AG09319 (cell line): ENCODE measurements at regions not wholly inside any gene's neighbourhood (a gene's known extent, or its start where the extent isn't known, plus 50 kb on each side); places are given as distances from the start of the nearest gene placed in this dataset.

ENCODE experiments used
- DNase-seq: peaks from one replicate; pipeline ENCODE4 v3.0.0-alpha.2; 2010; ENCODE audit warnings: low read depth; ENCODE audit errors: extremely low read depth
- TF ChIP-seq, protein P1 (sequence below): IDR thresholded peaks from 2 replicates; pipeline ENCODE4 v1.5.1; 2011; ENCODE audit warnings: low read depth, mild to moderate bottlenecking, inconsistent platforms, low read length, moderate library complexity

DNA sequence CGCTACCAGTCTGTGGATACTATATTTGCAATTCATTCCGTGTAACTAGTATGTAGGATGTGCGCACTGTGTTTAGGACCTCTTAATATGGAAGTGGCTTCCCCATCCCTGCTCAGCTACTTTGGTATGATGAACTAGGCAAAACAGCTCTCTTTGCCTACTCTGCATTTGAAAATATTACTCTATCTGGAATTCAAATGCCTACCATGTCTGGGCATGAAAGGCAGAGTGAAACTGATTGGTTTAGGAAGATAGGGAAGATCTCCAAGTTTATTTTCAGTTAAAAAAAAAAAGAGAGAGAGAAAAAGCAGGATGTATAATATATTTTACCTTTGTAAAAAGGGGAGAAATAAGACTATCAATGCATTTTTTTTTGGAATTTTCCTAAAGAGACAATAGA, 74.1 kb upstream of the ELL2 start:
- TF ChIP-seq, protein P1, sequence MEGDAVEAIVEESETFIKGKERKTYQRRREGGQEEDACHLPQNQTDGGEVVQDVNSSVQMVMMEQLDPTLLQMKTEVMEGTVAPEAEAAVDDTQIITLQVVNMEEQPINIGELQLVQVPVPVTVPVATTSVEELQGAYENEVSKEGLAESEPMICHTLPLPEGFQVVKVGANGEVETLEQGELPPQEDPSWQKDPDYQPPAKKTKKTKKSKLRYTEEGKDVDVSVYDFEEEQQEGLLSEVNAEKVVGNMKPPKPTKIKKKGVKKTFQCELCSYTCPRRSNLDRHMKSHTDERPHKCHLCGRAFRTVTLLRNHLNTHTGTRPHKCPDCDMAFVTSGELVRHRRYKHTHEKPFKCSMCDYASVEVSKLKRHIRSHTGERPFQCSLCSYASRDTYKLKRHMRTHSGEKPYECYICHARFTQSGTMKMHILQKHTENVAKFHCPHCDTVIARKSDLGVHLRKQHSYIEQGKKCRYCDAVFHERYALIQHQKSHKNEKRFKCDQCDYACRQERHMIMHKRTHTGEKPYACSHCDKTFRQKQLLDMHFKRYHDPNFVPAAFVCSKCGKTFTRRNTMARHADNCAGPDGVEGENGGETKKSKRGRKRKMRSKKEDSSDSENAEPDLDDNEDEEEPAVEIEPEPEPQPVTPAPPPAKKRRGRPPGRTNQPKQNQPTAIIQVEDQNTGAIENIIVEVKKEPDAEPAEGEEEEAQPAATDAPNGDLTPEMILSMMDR: no peak
- DNase-seq: no peak

DNA sequence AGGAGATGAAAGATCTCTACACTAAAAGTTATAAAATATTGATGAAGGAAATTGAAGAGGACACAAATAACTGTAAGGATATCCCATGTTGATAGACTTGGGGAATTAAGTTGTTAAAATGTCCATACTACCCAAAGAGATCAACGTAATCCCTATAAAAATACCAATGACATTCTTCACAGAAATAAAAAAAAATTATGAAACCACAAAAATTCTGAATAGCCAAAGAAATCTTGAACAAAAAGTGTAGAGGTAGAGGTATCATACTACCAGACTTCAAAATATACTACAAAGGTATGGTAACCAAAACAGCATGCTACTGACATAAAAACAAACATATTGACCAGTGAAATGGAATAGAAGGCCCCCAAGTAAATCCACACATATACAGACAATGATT, 71.5 kb upstream of the ELL2 start:
- no peak for DNase-seq
- TF ChIP-seq, protein P1: no peak

DNA sequence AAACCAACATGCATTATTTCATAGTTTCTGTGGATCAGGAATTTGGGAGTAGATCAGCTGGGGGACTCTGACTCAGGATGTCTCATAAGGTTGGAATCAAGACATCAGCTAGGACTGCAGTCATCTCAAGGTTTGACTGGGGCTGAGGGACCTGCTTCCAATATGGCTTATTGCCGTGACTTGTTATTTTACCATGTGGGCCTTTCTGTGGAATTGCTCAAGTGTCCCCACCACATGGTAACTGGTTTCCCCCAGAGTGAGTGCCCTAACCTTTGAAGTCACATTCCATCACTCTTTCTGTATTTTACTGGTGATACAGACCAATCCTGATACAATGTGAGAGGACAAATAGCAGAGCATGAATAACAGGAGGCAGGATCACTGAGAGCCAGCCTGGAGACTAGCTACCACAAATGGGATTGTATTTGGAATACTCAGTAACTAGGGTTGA, 70.2 kb upstream of the ELL2 start:
- TF ChIP-seq, protein P1: no peak
- DNase-seq: no peak

DNA sequence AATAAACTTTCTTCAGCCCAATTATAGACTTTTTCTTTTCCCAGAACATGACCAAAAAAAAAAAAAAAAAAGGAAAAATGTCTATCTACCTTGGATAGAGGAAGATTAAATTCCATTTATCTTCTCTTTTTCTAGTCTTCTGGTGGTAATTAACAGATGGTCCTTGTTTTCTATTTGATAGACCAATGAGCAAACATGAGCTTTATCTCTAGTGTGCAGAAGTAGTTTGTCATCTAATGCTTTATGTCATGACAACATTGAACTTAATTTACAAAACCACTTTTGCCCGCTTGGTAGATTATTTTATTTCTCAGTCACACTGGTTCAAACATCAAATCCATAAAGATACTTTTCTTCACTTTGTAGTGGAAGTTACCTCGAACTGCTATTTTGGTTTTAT, 69.5 kb upstream of the ELL2 start:
- TF ChIP-seq, protein P1: no peak
- no peak for DNase-seq

DNA sequence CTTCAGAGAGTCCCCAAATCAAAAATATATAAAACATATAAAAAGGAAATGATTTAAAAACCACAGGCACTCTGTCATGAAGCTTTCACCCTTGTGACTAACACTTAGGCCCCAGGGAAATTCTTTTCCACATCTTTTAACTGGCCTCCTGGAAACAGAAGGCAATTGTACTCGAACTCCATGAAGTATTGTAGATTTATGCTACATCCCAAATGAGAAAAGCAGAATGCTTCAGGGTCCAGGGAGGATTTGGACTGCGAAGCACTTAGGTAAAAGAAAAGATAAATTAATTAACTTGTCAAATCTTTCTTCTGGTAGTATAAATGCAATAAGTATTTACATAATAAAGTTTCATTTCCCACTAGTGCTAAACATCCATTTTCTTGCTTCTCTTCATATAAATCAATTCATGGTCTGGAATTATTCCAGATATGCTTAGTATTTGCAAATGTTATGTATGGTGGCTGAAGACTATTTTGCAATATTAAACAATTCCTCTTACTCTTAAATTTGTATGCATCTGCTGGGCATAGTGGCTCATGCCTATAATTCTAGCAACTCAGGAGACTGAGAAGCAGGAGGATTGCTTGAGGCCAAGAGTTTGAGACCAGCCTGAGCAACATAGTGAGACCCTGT, 64.9 kb upstream of the ELL2 start:
- DNase-seq: no peak
- TF ChIP-seq, protein P1: no peak

DNA sequence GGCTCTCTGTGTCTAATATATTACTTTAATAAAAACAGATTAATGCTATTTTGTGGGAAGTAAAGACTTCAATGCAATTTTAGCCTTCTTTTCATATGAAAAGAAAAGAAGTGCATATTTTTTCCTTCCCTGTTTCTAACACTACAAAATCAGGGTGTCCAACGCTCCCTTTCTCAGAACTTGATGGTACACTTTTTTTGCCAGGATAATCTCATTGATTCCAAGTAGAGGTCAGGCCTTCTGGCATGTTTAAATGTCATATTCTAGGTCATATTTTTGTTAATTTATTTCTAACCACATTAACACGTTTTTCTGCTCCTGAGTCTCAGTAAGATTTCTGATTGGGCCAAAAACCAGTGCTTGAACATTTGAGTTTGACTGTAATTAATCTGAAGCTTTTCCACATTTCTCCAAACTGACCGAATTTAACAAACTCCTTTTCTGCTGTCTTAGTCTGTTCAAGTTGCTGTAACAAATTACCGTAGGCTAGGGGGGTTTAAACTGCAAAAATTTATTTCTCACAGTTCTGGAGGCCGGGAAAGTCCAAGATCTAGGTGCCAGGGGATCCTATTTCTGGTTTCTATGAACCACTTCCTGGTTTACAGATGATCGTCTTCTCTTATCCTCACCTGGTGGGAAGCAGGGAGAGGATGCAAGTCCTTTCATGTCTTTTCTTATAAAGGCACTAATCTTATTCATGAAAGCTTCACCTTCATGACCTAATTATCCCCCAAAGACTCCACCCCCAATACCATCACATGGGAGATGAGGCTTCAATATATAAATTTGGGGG, 63.2 kb upstream of the ELL2 start:
- TF ChIP-seq, protein P1: no peak
- no peak for DNase-seq

DNA sequence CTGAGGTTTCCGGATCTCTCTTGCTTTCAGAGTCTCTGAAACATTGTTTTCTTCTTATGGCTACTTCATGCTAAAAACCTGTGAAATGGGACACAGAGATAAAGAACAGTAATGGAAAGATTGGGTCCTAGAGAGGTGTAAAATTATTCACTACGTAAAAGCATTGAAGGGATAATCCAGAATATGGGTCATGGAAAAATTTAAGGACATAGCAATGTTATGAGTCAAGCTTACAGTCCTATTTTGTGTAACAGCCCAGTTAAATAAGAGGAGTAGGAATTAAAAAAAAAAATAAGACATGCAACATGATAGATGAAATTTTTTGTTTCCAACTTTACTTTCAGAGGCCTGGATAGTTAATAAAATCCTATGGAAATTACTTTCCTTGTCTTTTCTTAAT, 61.9 kb upstream of the ELL2 start:
- DNase-seq: no peak

More for the DNA sequence above, 61.9 kb upstream of the ELL2 start:
- TF ChIP-seq, protein P1: no peak
